UCSD-AML1 (cell line): ENCODE measurements at regions not wholly inside any gene's neighbourhood (a gene's known extent, or its start where the extent isn't known, plus 50 kb on each side); places are given as distances from the start of the nearest gene placed in this dataset.

Source experiments
- DNase-seq: peaks from one replicate; lab custom pipeline; 2025; ENCODE audit not compliant: unreplicated experiment; lab: John Stamatoyannopoulos, UW

DNA sequence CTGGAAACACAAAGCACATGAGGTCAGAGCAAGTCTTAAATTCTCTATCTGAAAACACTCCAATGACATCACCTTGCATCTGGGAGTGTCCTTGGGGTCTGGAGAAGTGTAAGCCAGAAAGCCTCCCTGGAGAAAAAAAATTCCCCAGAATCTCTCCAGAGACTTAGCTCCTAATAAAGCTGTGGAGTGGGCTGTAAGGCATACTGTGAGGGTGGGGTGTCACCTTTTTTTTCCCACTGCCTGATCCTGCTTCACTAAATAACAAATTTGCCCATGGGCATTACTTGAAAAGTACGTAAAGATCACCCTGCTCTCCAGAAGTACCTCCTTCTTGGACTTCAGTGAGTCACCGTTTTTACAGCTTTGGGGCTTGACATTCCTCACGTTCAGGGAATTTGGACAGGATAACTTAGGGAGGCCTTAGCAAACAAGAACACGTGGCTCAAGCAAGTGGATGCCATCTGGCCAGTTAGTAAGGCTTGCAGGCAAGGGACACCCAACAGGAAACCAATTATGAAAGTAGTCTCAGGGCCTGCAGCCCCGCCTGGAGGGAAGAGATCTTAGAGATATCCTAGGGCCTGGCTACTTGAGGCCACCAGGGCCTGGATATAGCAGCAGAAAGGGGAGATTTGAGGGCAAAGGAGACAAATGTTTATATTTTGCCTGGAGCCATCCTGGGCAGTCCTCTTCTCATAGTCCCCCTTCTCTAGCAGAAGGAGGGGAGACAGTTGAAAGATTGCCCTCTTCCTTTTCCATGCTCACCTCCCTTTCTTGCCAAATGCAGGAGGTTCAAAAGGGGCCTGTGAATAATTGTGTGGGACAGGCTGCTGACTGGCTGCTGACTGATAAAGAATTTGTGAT is 60.1 kb upstream of the PLAC1 start:
- DNase-seq: peak; percentile 46

DNA sequence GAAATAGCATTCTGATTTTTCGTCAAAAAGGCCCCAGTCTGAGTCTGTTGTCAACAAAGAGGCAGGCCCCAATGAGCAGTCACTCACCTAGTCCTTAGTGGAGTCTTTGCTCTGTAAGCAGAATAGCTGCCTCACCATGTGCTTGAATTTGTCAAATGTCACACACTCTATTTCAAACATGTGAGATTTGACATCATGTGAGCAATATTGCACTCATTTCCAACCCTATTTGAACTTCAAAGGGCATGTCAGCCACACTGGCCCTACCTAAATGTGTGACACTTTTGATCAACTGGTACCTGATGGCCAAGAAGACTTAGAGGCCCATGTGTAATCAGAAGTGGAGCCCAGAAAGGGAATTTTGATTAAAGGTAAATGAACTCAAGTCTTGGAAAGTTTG is 59.4 kb upstream of the PLAC1 start:
- no peak for DNase-seq

DNA sequence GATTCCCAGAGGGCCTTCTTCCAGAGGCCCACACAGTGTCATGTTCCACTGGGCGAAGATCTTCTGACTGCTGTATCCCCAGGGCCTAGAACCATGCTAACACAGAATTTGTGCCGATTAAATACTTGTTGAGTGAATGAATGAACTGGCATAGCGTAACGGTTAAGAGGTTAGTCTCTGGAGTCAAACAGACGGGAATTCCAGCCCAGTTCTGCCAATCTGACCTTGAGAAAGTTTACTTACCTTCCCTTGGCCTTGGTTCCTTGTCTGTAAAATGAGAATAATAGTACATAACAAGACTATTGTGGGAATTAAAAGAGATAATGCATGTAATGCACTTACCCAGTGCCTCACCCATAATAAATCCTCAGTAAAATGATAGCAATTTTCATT is 58.3 kb upstream of the PLAC1 start:
- DNase-seq: no peak

- no peak for DNase-seq
Observed at GRCh38 chrX:134715930-134716619, 57.8 kb upstream of the PLAC1 start.

GRCh38 chrX:134714633-134715110 is 56.4 kb upstream of the PLAC1 start:
- DNase-seq: no peak

DNA sequence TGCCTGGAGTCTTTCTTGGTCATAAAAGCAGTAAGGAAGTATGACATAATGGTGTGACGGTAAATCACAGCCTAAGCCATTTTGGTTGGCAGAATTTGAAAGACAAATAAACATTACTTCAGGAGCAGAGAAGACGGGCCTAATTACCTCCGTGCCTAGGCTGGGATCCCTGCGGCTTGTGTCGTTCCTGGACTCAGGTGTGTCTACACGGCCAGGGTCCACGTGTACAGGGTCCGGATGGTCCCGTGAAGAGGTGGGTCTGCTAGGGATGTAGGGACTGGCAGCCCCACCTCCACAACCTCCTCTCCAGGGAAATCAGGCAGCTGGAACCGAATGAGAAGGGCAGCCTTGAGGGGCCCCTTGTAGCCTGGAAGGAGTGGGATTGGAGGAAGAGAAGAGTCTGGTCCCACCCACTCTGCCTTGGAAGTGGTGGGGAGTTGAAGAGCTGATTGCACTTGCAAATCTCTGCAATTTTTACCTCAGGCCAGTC is 55.4 kb upstream of the PLAC1 start:
- DNase-seq: no peak

DNA sequence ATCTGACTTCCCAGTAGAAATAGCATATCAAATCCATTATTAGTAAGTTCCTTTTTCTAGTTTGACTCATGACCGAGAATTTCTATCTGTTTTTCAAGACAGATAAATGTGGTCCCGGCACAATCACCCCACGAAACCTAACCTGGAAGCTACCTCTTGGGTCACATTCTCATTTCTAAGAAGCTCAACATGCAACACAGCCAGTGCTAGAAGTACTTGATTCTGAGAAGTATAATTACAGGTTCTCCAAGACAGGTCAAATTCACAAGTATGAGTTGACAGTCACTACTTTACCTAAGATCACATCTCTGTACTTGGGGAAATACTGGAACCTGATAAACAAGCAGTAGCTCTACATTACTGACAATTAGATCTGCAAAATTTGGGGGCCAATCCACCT is 54.0 kb upstream of the PLAC1 start:
- no peak for DNase-seq

DNA sequence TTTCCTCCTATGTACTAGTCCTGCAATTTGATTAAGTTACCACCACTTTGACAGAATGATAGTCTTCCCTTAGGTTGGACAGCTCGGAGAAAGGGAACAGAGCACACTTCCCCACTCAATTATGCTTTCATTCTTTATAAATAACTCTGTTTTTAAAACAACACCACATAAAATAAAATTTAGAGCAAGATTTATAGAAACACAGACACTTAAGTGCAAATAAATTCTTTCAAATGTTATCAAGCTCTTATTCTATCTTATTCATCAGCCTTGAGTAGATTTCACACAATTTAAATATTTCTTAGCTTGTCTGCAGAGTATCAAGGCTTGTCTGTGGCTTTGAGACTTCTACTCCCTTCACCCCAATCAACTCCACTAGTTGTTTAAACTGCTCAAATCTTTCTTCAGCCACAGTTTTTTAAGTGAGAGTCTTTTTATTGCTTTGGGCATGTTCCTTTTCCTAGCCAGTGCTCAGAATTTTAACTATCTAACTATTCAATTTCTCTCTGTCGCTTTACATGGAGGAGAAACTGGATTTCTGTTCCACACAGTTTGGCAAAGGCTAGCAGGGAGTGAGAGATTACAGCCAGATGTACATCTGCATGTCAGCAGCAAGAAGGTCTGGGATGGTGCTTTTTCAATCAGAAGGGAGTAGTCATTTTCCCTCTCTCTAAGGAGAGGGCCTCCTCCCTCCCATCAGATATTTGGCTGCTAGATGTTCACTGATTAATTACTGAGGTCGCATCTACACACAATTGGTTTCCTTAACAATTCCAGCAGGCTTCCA is 53.1 kb upstream of the PLAC1 start:
- DNase-seq: no peak
